Amygdala (tissue), 56 donors: ENCODE measurements at regions not wholly inside any gene's neighbourhood (a gene's known extent, or its start where the extent isn't known, plus 50 kb on each side); places are given as distances from the start of the nearest gene placed in this dataset.
"Not testable (repeated sequence)": the region's sequence is repeated elsewhere in the genome, so short reads cannot be mapped to it uniquely, and the experiment has no call there.

Experiments
- DNase-seq, 56 donors: peaks; one replicate each; lab custom pipeline; 2025; lab: John Stamatoyannopoulos, UW

- DNase-seq = no peak
Observed at GRCh38 chr11:42906226-42906625, 405.6 kb upstream of the API5 start.

- no peak for DNase-seq
Observed at GRCh38 chr11:42913731-42914130, 398.1 kb upstream of the API5 start.

GRCh38 chr11:42923651-42924050, 388.1 kb upstream of the API5 start:
- no peak for DNase-seq

GRCh38 chr11:42925916-42926315, 385.9 kb upstream of the API5 start:
- DNase-seq = no peak

GRCh38 chr11:42947405-42947804, 364.4 kb upstream of the API5 start:
- no peak for DNase-seq

GRCh38 chr11:42949738-42950376, 361.9 kb upstream of the API5 start:
- DNase-seq = not testable (repeated sequence)

GRCh38 chr11:42951266-42951665, 360.5 kb upstream of the API5 start:
- peak in 1 of 56 donors; percentile 1 for DNase-seq

- no peak for DNase-seq
Observed at GRCh38 chr11:42957831-42958230, 354.0 kb upstream of the API5 start.

GRCh38 chr11:42958635-42959034, 353.2 kb upstream of the API5 start:
- no peak for DNase-seq

GRCh38 chr11:42960521-42961088, 351.2 kb upstream of the API5 start:
- no peak for DNase-seq

- DNase-seq = no peak
Observed at GRCh38 chr11:42967653-42968052, 344.1 kb upstream of the API5 start.

GRCh38 chr11:42972741-42973140, 339.1 kb upstream of the API5 start:
- DNase-seq = no peak

- DNase-seq = peak in 1 of 56 donors; percentile 5
Observed at GRCh38 chr11:42974510-42975179, 337.2 kb upstream of the API5 start.

GRCh38 chr11:42975180-42975529, 336.6 kb upstream of the API5 start:
- no peak for DNase-seq

GRCh38 chr11:42976636-42977217, 335.1 kb upstream of the API5 start:
- no peak for DNase-seq

GRCh38 chr11:42992594-42992993, 319.2 kb upstream of the API5 start:
- DNase-seq = no peak

GRCh38 chr11:42996421-42997307, 315.1 kb upstream of the API5 start:
- DNase-seq = no peak

- DNase-seq = not testable (repeated sequence)
Observed at GRCh38 chr11:43004879-43005278, 306.9 kb upstream of the API5 start.

- no peak for DNase-seq
Observed at GRCh38 chr11:43010042-43010441, 301.8 kb upstream of the API5 start.

GRCh38 chr11:43012606-43013005, 299.2 kb upstream of the API5 start:
- peak in 1 of 56 donors; percentile 34 for DNase-seq

GRCh38 chr11:43021466-43021865, 290.3 kb upstream of the API5 start:
- peak in 2 of 56 donors; percentile 8 to 43 for DNase-seq
